Neural cell (in vitro differentiated cells): ENCODE measurements at regions not wholly inside any gene's neighbourhood (a gene's known extent, or its start where the extent isn't known, plus 50 kb on each side); places are given as distances from the start of the nearest gene placed in this dataset.

Experiments
- H2AFZ ChIP-seq: fragments of 200-600, 300-800 bp; sonication (generic), shearing (Covaris generic); 2 replicates; pipeline ENCODE4 v1.6.0; 2014; ENCODE audit warnings: low read depth, mild to moderate bottlenecking, antibody characterized with exemption, low read length, moderate library complexity
- H3F3A ChIP-seq: fragments of 200-600 bp; shearing (Covaris generic); 2 replicates; pipeline ENCODE4 v1.6.1; 2016; ENCODE audit warnings: mild to moderate bottlenecking, moderate library complexity, mixed read lengths, antibody characterized with exemption, low read length; ENCODE audit not compliant: insufficient read depth, poor library complexity, severe bottlenecking
- H3K27ac ChIP-seq: fragments of 200-600, 300-800 bp; sonication (generic), shearing (Covaris generic); 2 replicates; pipeline ENCODE4 v1.5.1; 2014; ENCODE audit warnings: mild to moderate bottlenecking, low read length, moderate library complexity
- H3K27me3 ChIP-seq: fragments of 300-800, 200-600 bp; sonication (generic), shearing (Covaris generic); 2 replicates; pipeline ENCODE4 v1.6.0; 2014; ENCODE audit warnings: mild to moderate bottlenecking, low read depth, low read length, moderate library complexity; ENCODE audit not compliant: insufficient read depth
- H3K36me3 ChIP-seq: fragments of 300-800, 200-600 bp; sonication (generic), shearing (Covaris generic); 2 replicates; pipeline ENCODE4 v1.5.1; 2014; ENCODE audit warnings: mild to moderate bottlenecking, antibody characterized with exemption, low read length, moderate library complexity; ENCODE audit not compliant: insufficient read depth
- H3K4me2 ChIP-seq: fragments of 300-800, 200-600 bp; sonication (generic), shearing (Covaris generic); 2 replicates; pipeline ENCODE4 v1.6.0; 2014; ENCODE audit warnings: mild to moderate bottlenecking, low read length
- H3K4me3 ChIP-seq: fragments of 300-800, 200-600 bp; sonication (generic), shearing (Covaris generic); 2 replicates; pipeline ENCODE4 v1.5.1; 2014; ENCODE audit warnings: mild to moderate bottlenecking, low read length, moderate library complexity
- H3K79me2 ChIP-seq: fragments of 200-600 bp; shearing (Covaris generic); replicated peaks from 2 replicates; pipeline ENCODE4 v1.6.0; 2014; ENCODE audit warnings: mild to moderate bottlenecking, low read length, moderate library complexity; ENCODE audit not compliant: insufficient read depth
- H3K9ac ChIP-seq: fragments of 300-800, 200-600 bp; sonication (generic), shearing (Covaris generic); 2 replicates; pipeline ENCODE4 v1.6.1; 2016; ENCODE audit warnings: mild to moderate bottlenecking, low read length, mixed read lengths
- H3K9me2 ChIP-seq: fragments of 200-600 bp; shearing (Covaris generic); 2 replicates; pipeline ENCODE4 v1.6.1; 2016; ENCODE audit warnings: mild to moderate bottlenecking, low read length, mixed read lengths; ENCODE audit not compliant: insufficient read depth
- H3K9me3 ChIP-seq: fragments of 200-600, 300-800 bp; sonication (generic), shearing (Covaris generic); 2 replicates; pipeline ENCODE4 v1.6.1; 2016; ENCODE audit warnings: mild to moderate bottlenecking, mixed run types, low read length, moderate library complexity, mixed read lengths
- H4K20me1 ChIP-seq: fragments of 200-600 bp; shearing (Covaris generic); 2 replicates; pipeline ENCODE4 v1.6.1; 2016; ENCODE audit warnings: mild to moderate bottlenecking, mixed run types; ENCODE audit not compliant: insufficient read depth
- CTCF ChIP-seq: fragments of 450-650 bp; IDR thresholded peaks from 2 replicates; pipeline ENCODE4 v1.5.1; 2014; ENCODE audit warnings: antibody characterized with exemption, mild to moderate bottlenecking, moderate library complexity; ENCODE audit not compliant: poor library complexity, severe bottlenecking
- EP300 ChIP-seq: fragments of 450-650 bp; conservative IDR thresholded peaks from 2 replicates; pipeline ENCODE4 v1.6.1; 2014; ENCODE audit warnings: antibody characterized with exemption, mild to moderate bottlenecking, moderate library complexity; ENCODE audit not compliant: poor library complexity, severe bottlenecking
- EZH2 ChIP-seq: fragments of 200-600, 300-800 bp; shearing (Covaris generic), sonication (generic); IDR thresholded peaks from 2 replicates; pipeline ENCODE4 v1.6.1; 2014; ENCODE audit warnings: antibody characterized with exemption, low read length, borderline replicate concordance, mild to moderate bottlenecking; ENCODE audit not compliant: insufficient read depth, poor library complexity, severe bottlenecking
- MXI1 ChIP-seq: fragments of 450-650 bp; conservative IDR thresholded peaks from 2 replicates; pipeline ENCODE4 v1.6.1; 2014; ENCODE audit warnings: antibody characterized with exemption, mild to moderate bottlenecking; ENCODE audit not compliant: poor library complexity, severe bottlenecking
- POLR2AphosphoS5 ChIP-seq: IDR thresholded peaks from 2 replicates; pipeline ENCODE4 v1.6.1; 2012
- RAD21 ChIP-seq: fragments of 450-650 bp; conservative IDR thresholded peaks from 2 replicates; pipeline ENCODE4 v1.6.1; 2014; ENCODE audit warnings: antibody characterized with exemption, mild to moderate bottlenecking, moderate library complexity
- REST ChIP-seq: IDR thresholded peaks from 2 replicates; pipeline ENCODE4 v1.6.1; 2012; ENCODE audit warnings: borderline replicate concordance
- SMC3 ChIP-seq: fragments of 450-650 bp; conservative IDR thresholded peaks from 2 replicates; pipeline ENCODE4 v1.6.1; 2014; ENCODE audit warnings: antibody characterized with exemption, mild to moderate bottlenecking, moderate library complexity; ENCODE audit not compliant: poor library complexity
- TAF1 ChIP-seq: IDR thresholded peaks from 2 replicates; pipeline ENCODE4 v1.6.1; 2012; ENCODE audit warnings: low read depth

- Histone ChIP-seq H2AFZ (no peak overlapping the region), H3K79me2 (no peaks in the 10 kb centered on the region)
- no peak for TF ChIP-seq POLR2AphosphoS5
- TF ChIP-seq MXI1, result no peak
- TF ChIP-seq TAF1, result no peak
- no peak for TF ChIP-seq REST
- no peak for TF ChIP-seq EP300
- TF ChIP-seq SMC3, result no peak
These were observed 289.2 kb upstream of the HDAC4 start for GRCh38 chr2:239689985-239690384.

GRCh38 chr2:239689410-239689809 is 288.6 kb upstream of the HDAC4 start:
- Histone ChIP-seq H3K4me2 (no peak overlapping the region), H3F3A (no peaks in the 10 kb centered on the region), H4K20me1 (no peaks in the 10 kb centered on the region), H3K4me3 (no peak overlapping the region), H2AFZ (no peak overlapping the region), H3K9me2 (no peaks in the 10 kb centered on the region), H3K9me3 (no peaks in the 10 kb centered on the region), H3K27ac (no peak overlapping the region), H3K27me3 (no peaks in the 10 kb centered on the region), H3K36me3 (no peaks in the 10 kb centered on the region), H3K9ac (no peak overlapping the region), H3K79me2 (no peaks in the 10 kb centered on the region)
- TF ChIP-seq CTCF, result no peak
- no peak for TF ChIP-seq MXI1
- TF ChIP-seq POLR2AphosphoS5, result no peak
- no peak for TF ChIP-seq EP300
- TF ChIP-seq SMC3, result no peak
- TF ChIP-seq RAD21, result no peak
- no peak for TF ChIP-seq EZH2
- no peak for TF ChIP-seq REST
- TF ChIP-seq TAF1, result no peak

More at GRCh38 chr2:239689985-239690384, 289.2 kb upstream of the HDAC4 start:
- Histone ChIP-seq H3K9me3 (no peaks in the 10 kb centered on the region), H3K9me2 (no peaks in the 10 kb centered on the region), H3K9ac (no peak overlapping the region), H3K36me3 (no peaks in the 10 kb centered on the region), H4K20me1 (no peaks in the 10 kb centered on the region), H3K4me2 (no peak overlapping the region), H3F3A (no peaks in the 10 kb centered on the region), H3K4me3 (no peak overlapping the region), H3K27me3 (no peaks in the 10 kb centered on the region), H3K27ac (no peak overlapping the region)
